ENCODE measurements at regions not wholly inside any gene's neighbourhood (a gene's known extent, or its start where the extent isn't known, plus 50 kb on each side); places are given as distances from the start of the nearest gene placed in this dataset.
A peak's percentile ranks its signal among the peaks of the same experiment; 100 is the strongest.

DNA sequence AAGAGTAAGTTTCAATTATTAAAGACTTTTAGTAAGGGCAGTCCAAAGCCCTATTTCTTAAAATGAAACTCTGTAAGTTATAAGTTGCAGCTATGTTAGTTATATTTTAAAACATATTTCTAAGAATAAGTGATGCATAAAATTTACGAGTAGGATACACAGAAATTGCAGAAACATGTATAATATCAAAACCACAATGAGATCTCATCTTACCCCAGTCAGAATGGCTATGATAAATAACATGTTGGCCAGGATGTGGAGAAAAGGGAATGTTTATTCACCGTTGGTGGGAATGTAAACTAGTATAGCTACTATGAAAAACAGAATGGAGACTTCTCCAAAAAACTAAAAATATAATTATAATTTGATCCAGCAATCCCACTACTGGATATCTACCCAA is 201.2 kb downstream of the CBLN2 start:
- DNase-seq = no peak

DNA sequence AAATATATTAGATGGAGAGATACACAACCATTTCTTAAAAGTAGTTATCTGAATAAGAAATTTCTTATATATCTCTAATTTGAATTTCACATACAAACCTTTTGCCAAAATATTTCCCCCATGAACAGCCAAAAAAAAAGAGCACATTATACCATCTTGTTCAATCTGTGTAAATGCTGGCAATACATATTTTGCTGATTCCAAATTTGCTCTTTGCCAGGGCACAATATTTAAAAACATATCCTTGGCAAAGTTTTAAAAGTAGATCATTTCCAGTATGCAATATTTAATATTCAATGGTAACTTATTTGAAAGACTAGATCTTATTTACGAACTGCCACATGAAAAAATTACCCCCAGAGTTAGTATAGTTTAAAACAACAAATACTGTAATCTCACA is 204.2 kb downstream of the CBLN2 start:
- DNase-seq = no peak

DNA sequence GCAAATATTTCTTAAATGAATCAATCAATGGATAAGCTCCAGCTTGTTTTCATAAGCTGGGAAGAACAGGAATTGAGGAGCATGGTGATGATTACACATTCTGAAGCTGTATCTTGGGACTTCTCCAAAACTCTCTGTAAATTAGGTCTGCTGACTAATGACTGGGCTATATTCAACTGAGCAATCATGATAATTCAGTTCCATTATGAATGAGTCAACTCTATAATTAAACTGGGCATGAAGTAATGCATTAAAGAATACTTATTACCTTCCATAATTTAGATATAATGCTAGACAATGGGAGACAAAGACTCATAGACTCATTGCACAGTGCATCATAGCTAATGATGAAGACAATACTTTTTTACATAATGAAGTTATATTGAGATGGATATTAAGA is 207.4 kb downstream of the CBLN2 start:
- DNase-seq = no peak

DNA sequence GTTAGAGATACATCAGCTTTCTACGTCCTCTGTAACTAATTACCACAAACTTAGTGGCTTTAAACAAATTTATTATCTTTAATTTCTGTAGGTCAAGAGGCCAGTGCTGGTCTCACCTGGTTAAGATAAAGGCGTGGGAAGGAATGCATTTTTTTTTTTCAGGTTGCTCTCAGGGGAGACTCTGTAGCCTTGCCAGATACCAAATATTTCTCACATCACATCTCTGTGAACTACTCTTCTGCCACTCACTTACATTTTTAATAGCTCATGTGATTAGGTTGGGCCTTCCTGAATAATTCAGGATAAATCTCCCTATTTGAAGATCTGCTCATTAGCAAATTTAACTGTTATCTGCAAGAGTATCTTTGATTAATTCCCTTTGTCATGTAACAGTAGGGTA is 214.6 kb downstream of the CBLN2 start:
- DNase-seq = no peak

DNA sequence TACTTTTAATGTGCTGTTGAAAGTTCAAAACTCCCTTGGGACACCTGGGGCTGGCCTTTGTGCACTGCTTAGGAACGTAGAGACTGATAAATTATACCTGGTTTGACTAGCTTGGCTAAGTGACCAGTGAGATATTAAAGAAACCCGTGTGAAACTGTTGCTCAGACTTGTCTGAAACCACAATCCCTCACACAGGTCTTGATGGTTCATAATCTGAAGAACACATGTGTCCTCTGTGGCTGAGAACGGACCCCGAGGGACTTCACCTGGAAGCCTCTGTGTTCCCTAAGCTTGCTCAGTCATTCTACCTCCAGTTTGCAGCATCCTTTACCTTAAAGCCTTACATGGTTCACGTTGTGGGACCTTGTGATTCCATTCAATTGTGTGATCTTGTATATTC is 218.8 kb downstream of the CBLN2 start:
- no peak for DNase-seq

DNA sequence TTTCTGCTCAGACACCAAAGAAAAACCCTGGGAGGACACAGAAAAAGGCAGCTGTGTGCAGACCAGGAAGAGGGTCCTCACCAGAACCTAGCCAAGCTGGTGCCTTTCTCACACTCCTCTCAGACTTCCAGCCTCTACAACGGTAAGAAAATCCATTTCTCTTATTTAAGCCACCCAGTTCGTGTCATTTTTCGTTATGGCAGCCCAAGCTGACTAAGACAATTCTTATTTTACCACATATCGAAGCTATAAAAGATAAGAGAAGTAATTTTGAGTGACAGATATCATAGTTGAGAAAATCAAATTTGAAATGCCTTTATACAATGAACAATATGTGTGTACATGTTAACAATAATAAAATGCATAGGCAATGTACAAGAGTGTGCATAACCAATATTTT is 219.5 kb downstream of the CBLN2 start:
- DNase-seq = no peak

DNA sequence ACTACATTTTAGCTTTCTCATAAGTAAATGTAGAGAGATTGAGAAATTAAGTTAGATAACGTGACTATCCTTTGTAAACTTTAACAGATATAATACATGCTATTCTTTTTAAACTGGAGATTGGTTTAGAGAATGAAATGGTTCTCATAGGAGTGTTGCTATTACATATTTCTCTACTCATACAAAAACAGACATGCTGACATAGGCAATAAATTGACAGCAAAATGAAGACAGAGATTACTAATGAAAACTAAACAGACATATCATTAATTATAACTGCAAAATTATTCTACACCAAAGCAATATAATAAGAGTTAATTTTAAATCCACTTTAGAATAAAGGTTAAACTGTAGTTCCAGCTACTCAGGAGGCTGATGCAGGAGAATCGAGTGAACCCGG is 227.6 kb downstream of the CBLN2 start:
- DNase-seq = no peak

DNA sequence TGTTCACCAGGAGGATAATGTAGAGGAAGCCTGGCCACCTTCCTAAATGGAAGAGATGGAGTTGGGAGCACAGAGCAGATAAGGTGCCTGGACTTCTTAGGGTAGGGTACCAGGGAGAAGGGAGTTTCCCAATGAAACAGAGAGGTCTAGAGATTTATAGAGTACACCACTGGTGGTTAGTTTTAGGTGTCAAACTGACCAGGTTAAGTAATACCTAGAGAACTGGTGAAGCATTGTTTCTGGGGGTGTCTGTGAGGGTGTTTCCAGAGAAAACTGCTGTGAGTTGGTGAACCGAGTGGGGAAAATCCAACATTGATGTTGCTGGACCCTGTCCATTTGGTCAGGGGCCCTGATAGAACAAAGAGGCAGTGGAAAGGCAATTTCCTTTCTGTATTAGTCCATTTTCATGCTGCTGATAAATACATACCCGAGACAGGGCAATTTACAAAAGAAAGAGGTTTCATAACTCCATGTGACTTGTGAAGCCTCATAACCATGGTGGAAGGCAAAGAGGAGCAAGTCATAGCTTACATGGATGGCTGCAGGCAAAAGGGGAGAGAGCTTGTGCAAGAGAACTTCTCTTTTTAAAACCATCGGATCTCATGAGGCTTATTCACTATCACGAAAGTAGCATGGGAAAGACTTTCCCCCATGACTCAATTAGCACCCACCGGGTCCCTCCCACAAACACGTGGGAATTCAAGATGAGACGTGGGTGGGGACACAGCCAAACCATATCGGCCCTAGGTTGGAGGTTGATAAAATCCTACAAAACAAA is 260.8 kb downstream of the CBLN2 start:
- DNase-seq = no peak

DNA sequence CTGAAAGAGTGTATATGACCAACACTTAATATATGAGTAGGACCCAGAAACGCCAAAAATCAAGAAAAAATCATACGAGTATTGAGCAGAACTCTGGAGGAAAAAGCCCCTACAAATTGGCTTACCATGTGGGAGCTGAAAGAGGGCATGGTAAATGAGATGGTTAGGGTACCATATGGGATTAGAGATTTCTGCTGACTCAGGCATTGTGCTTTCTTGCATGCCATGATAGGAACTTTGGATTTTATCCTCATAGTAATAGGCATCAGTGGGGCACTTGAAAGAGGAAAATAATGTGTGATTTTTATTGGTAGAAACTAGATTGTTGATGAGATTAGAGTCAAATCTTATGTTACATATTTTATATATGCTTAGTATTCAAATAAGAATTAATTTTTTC is 271.1 kb downstream of the CBLN2 start:
- DNase-seq = no peak

DNA sequence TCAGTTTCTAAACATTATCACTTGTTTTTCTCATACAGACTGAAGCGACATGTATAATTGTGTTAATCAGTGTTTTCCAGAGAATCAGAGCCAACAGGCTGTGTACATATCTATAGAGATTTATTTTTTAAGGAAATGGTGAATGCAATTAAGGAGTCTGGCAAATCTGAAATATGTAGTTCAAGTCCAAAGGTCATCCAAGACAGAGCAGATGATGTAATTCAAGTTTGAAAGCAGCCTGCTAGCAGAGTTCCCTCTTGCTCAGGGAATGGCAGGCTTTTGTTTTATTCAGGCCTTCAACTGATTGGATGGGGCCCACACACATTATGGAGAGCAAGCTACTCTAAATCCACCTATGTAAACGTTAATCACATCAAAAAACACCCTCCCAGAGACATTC is 282.6 kb downstream of the CBLN2 start:
- no peak for DNase-seq

DNA sequence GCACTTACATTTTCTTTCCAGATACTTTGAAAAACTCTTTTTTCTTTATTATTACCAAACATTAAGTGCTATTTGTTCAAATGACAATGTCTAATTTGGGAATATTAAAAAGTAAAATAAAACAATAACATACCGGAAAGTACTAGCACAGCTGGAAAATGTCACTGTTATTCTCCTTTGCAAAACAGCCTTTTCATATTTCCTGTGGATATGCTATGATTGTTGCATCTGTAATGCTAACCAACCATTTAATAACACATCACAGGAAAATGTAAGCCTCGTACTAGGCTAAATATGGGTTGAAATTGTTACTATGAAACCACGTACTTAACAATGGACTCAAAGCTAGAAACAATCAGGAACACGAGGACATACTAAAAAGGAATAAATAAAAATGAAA is 298.1 kb downstream of the CBLN2 start:
- DNase-seq = no peak

DNA sequence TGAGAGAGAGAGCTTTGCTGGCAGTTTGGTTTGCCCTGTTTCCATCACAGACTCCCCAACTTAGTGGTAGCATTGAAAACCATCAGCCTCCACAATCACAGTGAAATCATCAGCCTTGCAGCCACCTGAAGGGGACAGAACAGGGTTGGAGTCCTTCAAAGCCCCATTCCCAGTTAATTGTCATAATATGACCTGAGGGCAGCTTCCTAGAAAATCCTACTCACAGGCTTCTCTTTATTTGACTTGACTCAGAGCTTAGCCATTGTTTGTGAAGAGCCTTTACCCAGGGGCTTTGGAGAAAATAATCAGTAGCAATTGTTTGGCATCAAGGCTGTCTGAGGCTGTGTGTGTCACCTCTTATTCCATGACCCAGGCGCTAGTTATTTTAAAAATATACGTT is 308.7 kb downstream of the CBLN2 start:
- DNase-seq = no peak

DNA sequence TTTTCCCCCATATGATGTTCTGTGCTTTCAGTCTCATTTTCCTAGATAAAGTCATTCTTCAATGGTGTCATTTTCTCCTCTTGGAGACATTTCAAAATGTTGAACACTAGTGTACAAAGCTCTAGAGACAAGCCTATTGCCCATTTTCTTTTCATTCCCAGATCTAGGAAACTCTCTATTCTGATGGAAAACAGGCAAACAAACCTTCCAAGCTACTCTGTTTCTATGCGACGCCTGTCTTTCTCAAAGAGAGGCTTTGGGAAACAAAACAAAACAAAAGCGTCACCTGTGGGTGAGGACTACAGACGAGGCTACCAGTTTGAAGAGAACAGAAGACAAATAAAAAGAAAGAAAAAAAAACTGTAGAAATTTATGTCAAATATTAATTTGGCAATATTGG is 311.0 kb downstream of the CBLN2 start:
- no peak for DNase-seq

DNA sequence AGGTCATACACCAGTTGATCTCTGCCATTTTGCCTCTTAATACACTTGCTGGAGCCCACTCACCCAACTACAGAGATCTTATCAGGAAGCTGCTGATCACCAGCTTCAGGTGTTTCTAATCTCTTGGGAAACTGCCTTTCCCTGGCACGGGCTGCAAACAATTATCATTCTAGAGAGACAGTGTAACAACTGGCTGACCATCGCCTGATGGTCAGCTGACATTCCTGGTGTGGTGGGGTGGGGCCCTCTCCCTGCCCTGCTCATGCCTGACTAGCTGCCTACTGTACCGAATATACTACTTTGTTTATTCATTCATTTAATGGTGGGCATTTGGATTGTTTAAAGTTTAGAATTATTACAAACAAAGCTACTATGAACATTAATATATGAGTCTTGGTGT is 311.5 kb downstream of the CBLN2 start:
- no peak for DNase-seq

DNA sequence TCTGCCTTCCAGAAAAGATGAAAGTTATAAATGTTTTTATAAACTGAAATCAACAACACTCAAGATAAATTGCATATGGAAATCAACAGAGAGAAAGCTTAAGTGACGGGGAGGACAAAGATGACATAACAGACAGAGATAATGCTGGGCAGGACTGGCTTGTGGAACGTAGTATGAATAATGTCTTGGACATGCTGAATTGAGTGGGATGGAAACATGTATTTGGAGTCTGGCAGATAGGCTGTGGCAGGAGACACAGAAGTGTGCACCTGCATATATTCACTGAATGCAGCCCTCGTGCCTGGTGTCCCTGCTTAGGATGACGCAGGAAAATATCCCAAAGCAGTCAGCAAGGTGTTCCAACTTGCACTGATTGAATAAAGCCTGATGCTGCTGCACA is 318.2 kb downstream of the CBLN2 start:
- DNase-seq = no peak

DNA sequence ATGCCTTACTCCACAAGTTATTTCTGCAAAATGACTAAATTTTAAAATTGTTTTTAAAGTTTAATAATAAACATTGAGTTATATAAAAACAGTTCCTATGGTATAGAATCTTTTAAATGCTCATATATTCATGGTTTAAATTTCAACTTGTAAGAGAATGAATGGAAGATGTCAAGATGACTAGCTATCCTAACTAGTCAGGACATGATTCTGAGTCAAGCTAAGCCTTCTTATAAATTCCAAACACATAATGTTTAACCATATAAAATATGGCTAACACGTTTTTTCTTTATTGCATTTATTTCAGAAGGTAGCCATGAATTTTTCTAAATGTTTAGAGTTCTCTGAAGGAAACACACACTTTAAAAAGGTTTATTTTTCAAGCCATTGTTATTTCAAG is 320.4 kb downstream of the CBLN2 start:
- no peak for DNase-seq

DNA sequence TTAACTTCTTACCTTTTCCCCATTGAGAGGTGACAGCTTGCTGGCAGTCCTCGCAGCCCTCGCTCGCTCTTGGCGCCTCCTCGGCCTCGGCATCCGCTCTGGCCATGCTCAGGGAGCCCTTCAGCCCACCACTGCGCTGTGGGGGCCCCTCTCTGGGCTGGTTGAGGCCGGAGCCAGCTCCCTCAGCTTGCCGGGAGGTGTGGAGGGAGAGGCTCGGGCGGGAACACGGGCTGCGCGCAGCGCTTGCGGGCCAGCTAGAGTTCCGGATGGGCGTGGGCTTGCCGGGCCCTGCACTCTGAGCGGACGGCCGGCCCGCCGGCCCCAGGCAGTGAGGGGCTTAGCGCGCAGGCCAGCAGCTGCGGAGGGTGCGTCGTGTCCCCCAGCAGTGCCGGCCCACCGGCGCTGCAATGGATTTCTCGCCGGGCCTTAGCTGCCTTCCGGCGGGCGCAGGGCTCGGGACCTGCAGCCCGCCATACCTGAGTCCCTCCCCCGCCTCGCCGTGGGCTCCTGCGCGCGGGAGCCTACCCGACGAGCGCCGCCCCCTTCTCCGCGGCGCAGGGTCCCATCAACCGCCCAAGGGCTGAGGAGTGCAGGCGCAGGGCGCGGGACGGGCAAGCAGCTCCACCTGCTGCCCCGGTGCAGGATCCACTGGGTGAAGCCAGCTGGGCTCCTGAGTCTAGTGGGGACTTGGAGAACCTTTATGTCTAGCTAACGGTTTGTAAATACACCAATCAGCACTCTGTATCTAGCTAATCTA is 335.0 kb downstream of the CBLN2 start:
- DNase-seq = no peak

DNA sequence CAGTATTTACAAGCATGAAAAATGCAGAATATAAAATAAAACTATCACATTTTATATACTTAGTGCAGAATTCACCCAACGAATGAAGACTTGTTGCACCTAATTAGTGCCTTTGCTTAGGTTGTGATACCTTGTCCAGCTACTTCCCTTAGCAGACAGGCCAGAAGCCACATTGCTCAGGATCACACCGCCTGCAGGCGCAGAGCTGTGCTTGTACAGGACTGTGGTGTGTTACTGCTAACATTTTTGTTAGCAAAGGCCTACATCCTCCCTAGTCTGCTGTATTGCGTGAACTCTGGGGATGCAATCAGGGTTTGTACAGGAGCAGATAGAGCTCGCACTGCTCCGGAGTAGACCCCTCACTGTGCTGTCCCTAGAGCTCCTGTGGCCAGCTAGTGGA is 336.9 kb downstream of the CBLN2 start:
- no peak for DNase-seq

DNA sequence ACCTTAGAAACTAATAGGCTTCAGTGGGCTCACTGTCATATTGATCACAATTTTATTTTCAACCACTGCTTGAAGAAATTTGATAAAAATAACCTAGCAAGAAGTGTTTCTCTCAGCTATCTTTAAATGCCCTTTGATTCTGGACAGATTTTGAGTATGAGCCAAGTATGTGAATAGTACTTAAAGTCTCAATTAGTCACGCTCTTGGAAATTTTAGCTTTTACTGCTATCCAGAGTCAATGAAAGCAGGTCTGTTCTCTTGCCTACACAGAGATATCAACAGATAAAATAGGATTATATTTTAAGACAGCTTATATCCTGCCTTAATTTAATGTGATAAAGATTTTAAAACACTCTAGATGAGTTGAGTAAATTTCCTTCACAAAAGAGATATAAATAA is 337.3 kb downstream of the CBLN2 start:
- no peak for DNase-seq

DNA sequence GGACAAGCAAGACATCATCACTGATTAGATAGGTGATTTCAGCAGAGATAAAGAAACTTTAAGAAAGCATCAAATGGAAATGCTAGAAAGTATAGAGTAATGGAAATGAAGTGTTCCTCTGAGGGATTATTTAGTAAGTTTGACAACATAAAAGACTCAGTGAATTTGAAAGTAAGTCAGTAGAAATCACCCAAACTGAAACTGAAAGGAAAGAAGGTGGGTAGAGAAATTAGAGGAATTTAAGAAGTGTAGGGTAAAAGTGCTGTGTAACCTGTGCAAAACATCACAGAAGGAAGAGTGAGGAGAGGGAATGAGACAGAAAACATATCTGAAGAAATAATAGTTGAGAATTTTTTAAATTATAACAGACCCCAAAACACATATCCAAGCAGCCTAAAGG is 343.1 kb downstream of the CBLN2 start:
- DNase-seq = no peak

DNA sequence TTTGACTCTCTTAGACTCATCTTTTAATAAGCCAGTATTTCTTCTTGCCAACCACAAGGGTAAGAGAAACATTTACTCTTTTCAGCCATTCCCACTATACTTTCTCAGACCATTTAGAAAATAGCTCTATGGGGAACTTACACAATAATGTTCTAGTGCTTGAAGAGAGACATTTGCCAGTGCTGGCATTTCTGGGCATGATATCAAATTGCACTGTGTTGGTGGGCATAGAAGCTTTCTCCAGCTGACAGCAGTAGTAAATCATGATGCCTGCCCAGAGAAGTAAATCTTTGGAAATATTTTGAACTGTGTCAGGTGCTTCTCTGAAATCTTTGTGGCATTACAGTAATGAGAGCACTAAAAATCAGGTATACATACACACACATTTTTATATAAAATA is 346.6 kb downstream of the CBLN2 start:
- no peak for DNase-seq

DNA sequence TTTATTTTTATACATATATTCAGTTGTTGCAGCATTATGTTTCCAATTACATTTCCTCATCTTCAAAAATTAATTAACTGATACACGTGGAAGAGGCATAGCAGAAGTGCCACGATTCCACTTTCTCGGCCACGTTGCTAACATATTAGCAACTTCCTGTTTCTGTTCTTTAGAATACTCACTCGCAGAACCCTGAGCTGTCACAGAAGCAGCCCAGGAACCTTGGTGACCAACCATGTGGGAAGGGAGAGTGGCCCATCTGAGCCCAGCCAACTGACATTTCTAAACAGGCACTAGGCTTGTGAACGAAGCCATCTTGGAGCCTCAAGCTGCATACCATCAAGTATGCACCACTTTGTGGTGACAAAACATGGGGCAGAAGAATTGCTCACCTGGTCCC is 350.1 kb downstream of the CBLN2 start:
- DNase-seq = no peak

DNA sequence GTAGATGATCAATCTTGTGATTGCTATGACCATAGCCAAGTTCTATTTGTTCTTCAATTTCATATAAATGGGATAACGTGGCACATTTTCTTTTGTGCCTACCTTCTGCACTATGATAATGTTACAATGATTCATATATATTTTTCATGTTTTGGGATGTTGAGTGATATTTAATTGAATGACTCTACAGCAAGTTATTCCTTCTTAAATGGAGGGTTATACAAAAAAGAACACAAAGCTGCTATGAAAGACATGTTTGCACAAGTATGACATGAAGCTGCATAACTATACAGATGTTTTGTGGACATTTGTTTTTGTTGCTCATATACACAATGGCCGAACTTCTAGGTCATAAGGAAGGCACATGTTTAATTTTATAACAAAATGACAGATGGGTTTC is 356.2 kb downstream of the CBLN2 start:
- no peak for DNase-seq

DNA sequence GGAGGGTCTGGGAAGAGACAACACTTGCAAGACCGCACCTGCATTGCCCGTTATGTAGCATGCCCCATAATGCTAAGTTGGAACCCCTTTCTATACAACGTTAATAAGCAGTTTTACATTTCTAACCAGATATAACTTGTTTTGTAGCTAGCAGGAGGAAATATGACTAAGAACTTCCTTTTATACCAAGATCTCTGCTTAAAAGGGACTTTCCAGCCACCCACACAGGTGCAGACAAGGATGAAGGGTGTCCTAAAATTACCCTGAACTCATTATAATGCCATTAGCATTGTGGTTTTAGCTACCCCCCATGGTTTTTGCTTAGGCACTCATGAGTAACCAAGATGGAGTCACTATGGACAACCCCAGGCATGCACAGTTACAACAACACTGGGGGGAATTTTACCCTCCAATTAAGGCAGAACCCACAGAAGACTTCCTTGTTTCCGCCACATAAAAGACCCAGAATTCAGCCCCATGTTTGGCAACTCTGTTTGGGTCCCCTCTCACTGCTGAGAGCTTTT is 362.8 kb downstream of the CBLN2 start:
- DNase-seq = peak; percentile 18

DNA sequence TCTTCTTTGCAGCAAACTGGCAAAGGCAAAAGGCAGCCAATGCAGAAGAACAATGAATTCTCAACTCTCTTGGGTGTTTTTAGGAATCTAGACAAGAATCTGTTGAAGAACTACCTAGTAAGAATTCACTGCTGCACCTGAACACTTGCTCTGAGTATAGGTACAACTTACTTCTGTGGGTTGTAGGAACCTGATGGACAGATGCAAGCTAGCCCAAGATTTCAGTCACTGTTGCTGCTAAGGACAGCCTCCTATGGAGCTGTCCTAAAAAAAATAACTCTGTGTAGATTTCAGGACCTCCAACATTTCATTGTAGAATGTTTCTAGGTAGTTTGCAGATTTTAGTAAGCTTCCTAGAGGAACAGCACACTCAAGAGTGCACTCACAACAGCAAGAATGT is 363.5 kb downstream of the CBLN2 start:
- DNase-seq = no peak

All from activated CD4-positive, alpha-beta T cell treated with anti-CD3 and anti-CD28 coated beads, Interleukin-2, Interleukin-6, amounts not matched to agents 100 ng/mL and 50 ng/mL, durations not matched to agents 16 hours and 8 hours (primary cell).